Fibroblast of lung (primary cell): ENCODE measurements at regions not wholly inside any gene's neighbourhood (a gene's known extent, or its start where the extent isn't known, plus 50 kb on each side); places are given as distances from the start of the nearest gene placed in this dataset.

Experiments
- DNase-seq, 2 donors: peaks; one replicate each; pipeline versions ENCODE4 v3.0.0 to v3.0.0-alpha.2; 2010; ENCODE audit warnings: low read depth in 2 of 2
- H2AFZ ChIP-seq: 2 replicates; pipeline ENCODE4 v1.5.1; 2012; ENCODE audit warnings: low read length, control low read depth, inconsistent platforms
- H3K27ac ChIP-seq: 2 replicates; pipeline ENCODE4 v1.5.1; 2011; ENCODE audit warnings: low read length, control low read depth; ENCODE audit not compliant: insufficient read depth
- H3K27me3 ChIP-seq: 2 replicates; pipeline ENCODE4 v1.5.1; 2011; ENCODE audit warnings: mild to moderate bottlenecking, low read length; ENCODE audit not compliant: control insufficient read depth, insufficient read depth
- H3K36me3 ChIP-seq: 2 replicates; pipeline ENCODE4 v1.5.1; 2011; ENCODE audit warnings: low read length; ENCODE audit not compliant: control insufficient read depth, insufficient read depth
- H3K4me1 ChIP-seq: 2 replicates; pipeline ENCODE4 v1.5.1; 2011; ENCODE audit warnings: low read length; ENCODE audit not compliant: control insufficient read depth, insufficient read depth; ENCODE audit errors: extremely low read depth
- H3K4me2 ChIP-seq: 2 replicates; pipeline ENCODE4 v1.5.1; 2011; ENCODE audit warnings: low read length, control low read depth; ENCODE audit not compliant: insufficient read depth; ENCODE audit errors: extremely low read depth
- H3K4me3 ChIP-seq, 4 experiments: fragments of 200-600 bp in 1 of 4; sonication (generic) in 1 of 4; replicated peaks in 1 of 4; 2 replicates each; pipeline ENCODE4 v1.5.1; 2011 to 2016; ENCODE audit warnings: low read length in 4 of 4, low read depth in 3 of 4, mild to moderate bottlenecking in 3 of 4, control low read depth in 2 of 4, inconsistent platforms in 1 of 4, mixed read lengths in 1 of 4; ENCODE audit not compliant: insufficient read depth in 1 of 4; ENCODE audit errors: control extremely low read depth in 1 of 4
- H3K79me2 ChIP-seq: 2 replicates; pipeline ENCODE4 v1.5.1; 2012; ENCODE audit warnings: mild to moderate bottlenecking, low read length, inconsistent platforms; ENCODE audit not compliant: control insufficient read depth, insufficient read depth
- H3K9ac ChIP-seq: 2 replicates; pipeline ENCODE4 v1.5.1; 2011; ENCODE audit warnings: mild to moderate bottlenecking, low read length, control low read depth; ENCODE audit not compliant: insufficient read depth
- H3K9me3 ChIP-seq: 2 replicates; pipeline ENCODE4 v1.5.1; 2012; ENCODE audit warnings: low read depth, low read length; ENCODE audit not compliant: control insufficient read depth, insufficient read depth
- H4K20me1 ChIP-seq: 2 replicates; pipeline ENCODE4 v1.5.1; 2011; ENCODE audit warnings: low read length; ENCODE audit not compliant: control insufficient read depth, insufficient read depth; ENCODE audit errors: extremely low read depth
- EZH2 ChIP-seq: IDR thresholded peaks from 2 replicates; pipeline ENCODE4 v1.5.1; 2012; ENCODE audit warnings: low read length, control low read depth, mild to moderate bottlenecking; ENCODE audit errors: missing control alignments
- TF ChIP-seq, protein P1 (sequence below), 2 donors: IDR thresholded peaks in 1 of 2; conservative IDR thresholded peaks in 1 of 2; 1 replicate in 1 of 2; 2 replicates in 1 of 2; pipeline ENCODE4 v1.5.1; 2011 to 2012; ENCODE audit warnings: low read length in 2 of 2, control low read depth in 1 of 2, inconsistent platforms in 1 of 2, low read depth in 1 of 2, mild to moderate bottlenecking in 1 of 2

DNA sequence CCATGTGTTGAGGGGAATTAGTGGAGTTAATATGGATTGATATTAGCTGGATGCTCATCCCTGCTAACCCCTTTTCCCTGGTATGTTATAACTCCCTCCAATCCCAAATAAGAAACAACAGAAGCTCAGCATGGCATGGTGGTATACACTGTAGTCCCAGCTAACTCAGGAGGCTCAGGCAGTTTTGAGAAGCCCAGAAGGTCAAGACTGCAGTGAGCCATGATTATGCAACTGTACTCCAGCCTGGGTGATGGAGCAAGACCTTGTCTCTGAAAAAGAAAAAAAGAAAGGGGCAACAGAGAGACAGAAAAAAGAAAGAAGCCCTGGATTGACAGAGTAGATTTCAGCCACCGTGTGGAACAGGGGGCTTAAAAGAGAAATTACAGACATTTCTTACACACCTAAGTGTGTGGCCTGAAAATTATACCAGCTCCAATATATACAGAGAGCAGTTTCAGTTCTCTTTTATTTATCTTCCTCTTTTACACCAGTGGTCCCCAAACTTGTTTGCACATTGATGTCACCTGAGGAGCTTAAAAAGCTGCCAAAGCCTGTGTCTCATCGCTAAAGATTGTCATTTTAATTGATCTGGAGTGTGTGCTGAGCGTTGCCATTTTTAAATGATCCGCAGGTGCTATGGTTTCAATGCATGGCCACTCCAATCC, 203.6 kb downstream of the UBE2E3 start:
- H3K4me1 ChIP-seq = no peaks in the 10 kb centered on the region
- H3K79me2 ChIP-seq = no peaks in the 10 kb centered on the region
- TF ChIP-seq, protein P1, sequence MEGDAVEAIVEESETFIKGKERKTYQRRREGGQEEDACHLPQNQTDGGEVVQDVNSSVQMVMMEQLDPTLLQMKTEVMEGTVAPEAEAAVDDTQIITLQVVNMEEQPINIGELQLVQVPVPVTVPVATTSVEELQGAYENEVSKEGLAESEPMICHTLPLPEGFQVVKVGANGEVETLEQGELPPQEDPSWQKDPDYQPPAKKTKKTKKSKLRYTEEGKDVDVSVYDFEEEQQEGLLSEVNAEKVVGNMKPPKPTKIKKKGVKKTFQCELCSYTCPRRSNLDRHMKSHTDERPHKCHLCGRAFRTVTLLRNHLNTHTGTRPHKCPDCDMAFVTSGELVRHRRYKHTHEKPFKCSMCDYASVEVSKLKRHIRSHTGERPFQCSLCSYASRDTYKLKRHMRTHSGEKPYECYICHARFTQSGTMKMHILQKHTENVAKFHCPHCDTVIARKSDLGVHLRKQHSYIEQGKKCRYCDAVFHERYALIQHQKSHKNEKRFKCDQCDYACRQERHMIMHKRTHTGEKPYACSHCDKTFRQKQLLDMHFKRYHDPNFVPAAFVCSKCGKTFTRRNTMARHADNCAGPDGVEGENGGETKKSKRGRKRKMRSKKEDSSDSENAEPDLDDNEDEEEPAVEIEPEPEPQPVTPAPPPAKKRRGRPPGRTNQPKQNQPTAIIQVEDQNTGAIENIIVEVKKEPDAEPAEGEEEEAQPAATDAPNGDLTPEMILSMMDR (conservative IDR thresholded peaks at IDR 0.05 in 1 of 2, IDR thresholded peaks at IDR 0.05 in 1 of 2; ENCODE audit: low read depth in 1 of 2, low read length in 2 of 2) = no peak
- TF ChIP-seq EZH2 = no peak
- no peaks in the 10 kb centered on the region for H4K20me1 ChIP-seq
- H3K4me2 ChIP-seq = no peak overlapping the region
- no peak overlapping the region for H3K4me3 ChIP-seq
- H2AFZ ChIP-seq = no peak overlapping the region
- no peaks in the 10 kb centered on the region for H3K36me3 ChIP-seq
- no peaks in the 10 kb centered on the region for H3K9me3 ChIP-seq
- H3K9ac ChIP-seq = no peak overlapping the region
- H3K27me3 ChIP-seq = no peaks in the 10 kb centered on the region
- DNase-seq = peak in 1 of 2 donors; percentile 22
- H3K27ac ChIP-seq = no peak overlapping the region

DNA sequence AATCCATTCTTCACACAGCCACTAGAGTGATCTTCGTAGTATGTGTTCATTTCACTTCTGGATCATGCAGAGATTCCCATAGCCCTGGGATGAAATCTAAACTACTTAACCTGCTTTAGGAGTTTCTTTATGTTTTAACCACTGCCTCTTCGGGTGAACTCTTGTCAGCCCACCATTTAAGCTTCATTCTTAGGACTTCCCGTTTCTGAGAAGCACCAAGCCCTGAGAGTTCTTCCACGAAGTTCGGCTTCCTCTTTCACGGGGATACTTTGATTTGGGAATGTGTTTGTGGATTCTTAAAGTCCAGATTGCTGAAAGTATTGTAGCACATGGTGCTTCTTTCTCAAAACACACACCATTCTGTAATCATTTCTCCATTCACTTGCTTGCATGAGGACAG, 205.0 kb downstream of the UBE2E3 start:
- no peak for DNase-seq

DNA sequence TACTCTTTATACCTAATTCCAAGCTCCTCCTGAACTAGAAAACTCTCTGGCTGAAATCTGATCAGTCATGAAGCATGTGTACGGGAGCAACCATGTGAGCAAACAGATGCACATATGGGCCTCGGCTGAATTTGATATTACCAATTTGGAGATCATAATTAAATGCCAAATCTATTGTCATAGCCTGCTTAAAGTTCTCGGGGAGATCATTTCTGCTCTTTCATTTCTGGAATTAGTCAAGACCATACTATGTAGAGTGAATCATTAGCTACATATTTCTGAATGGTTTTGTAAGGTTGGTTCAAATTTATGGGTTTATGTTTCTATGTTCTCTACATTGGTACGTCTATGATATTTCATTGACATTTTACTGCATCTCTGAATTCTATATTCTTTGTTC, 205.5 kb downstream of the UBE2E3 start:
- Histone ChIP-seq H3K9ac (no peak overlapping the region), H3K79me2 (no peaks in the 10 kb centered on the region), H3K4me2 (no peak overlapping the region), H3K9me3 (no peaks in the 10 kb centered on the region), H2AFZ (no peak overlapping the region), H3K36me3 (no peaks in the 10 kb centered on the region), H3K27me3 (no peaks in the 10 kb centered on the region), H3K4me3 (no peak overlapping the region), H3K4me1 (no peaks in the 10 kb centered on the region), H3K27ac (no peak overlapping the region), H4K20me1 (no peaks in the 10 kb centered on the region)
- TF ChIP-seq EZH2 = no peak
- TF ChIP-seq, protein P1 (conservative IDR thresholded peaks at IDR 0.05 in 1 of 2, IDR thresholded peaks at IDR 0.05 in 1 of 2; ENCODE audit: low read depth in 1 of 2, low read length in 2 of 2) = no peak
- DNase-seq = peak in 1 of 2 donors; percentile 40

More for the DNA sequence above, 205.0 kb downstream of the UBE2E3 start:
- H4K20me1 ChIP-seq = no peaks in the 10 kb centered on the region
- no peak overlapping the region for H3K27ac ChIP-seq
- no peaks in the 10 kb centered on the region for H3K9me3 ChIP-seq
- H3K9ac ChIP-seq = no peak overlapping the region
- H3K4me3 ChIP-seq = no peak overlapping the region
- no peaks in the 10 kb centered on the region for H3K4me1 ChIP-seq
- no peaks in the 10 kb centered on the region for H3K79me2 ChIP-seq
- no peak overlapping the region for H3K4me2 ChIP-seq
- H3K27me3 ChIP-seq = no peaks in the 10 kb centered on the region
- H2AFZ ChIP-seq = no peak overlapping the region
- H3K36me3 ChIP-seq = no peaks in the 10 kb centered on the region
- TF ChIP-seq EZH2 = no peak
- TF ChIP-seq, protein P1 (conservative IDR thresholded peaks at IDR 0.05 in 1 of 2, IDR thresholded peaks at IDR 0.05 in 1 of 2; ENCODE audit: low read depth in 1 of 2, low read length in 2 of 2) = no peak
